MM.1S (cell line): ENCODE measurements at regions not wholly inside any gene's neighbourhood (a gene's known extent, or its start where the extent isn't known, plus 50 kb on each side); places are given as distances from the start of the nearest gene placed in this dataset.

Experiments used
- CTCF ChIP-seq: fragments of 300-600 bp; sonication (generic); IDR thresholded peaks from 2 replicates; pipeline ENCODE4 v1.5.1; 2016; ENCODE audit warnings: antibody characterized with exemption, low read length, mixed read lengths
- EZH2 ChIP-seq: fragments of 300-600 bp; sonication (generic); optimal IDR thresholded peaks from 2 replicates; pipeline ENCODE3; 2017; ENCODE audit warnings: low read depth, mild to moderate bottlenecking, antibody characterized with exemption, low read length, mixed read lengths

DNA sequence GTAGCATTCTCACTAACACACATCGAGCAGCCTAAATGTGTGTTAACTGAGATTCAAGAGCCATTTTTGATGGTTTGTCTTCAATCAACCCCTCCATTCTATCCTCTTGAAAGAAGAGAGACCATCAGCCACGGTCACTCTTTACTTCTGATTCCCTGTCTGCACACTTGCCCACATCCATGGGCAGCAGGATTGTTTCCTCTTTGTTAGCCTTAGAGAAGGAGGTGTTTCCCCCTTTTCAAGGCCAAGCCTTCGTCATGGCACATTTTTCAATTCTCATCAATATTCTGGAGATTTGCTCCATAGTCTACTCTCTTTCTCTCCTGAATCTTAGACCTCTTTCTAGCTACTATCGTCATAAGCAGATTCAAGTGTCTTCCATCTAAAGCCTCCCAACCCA, 522.4 kb upstream of the NAALADL2 start:
- no peak for TF ChIP-seq CTCF
- no peak for TF ChIP-seq EZH2
